Hematopoietic multipotent progenitor cell treated with erythropoietin and hydrocortisone succinate and interleukin-3 and kit ligand, for 4 days (in vitro differentiated cells): ENCODE measurements at regions not wholly inside any gene's neighbourhood (a gene's known extent, or its start where the extent isn't known, plus 50 kb on each side); places are given as distances from the start of the nearest gene placed in this dataset.
A peak's percentile ranks its signal among the peaks of the same experiment; 100 is the strongest.
"Not testable (repeated sequence)": the region's sequence is repeated elsewhere in the genome, so short reads cannot be mapped to it uniquely, and the experiment has no call there.

Source experiments
- DNase-seq: peaks from one replicate; pipeline ENCODE4 v3.0.0-alpha.2; 2015

DNA sequence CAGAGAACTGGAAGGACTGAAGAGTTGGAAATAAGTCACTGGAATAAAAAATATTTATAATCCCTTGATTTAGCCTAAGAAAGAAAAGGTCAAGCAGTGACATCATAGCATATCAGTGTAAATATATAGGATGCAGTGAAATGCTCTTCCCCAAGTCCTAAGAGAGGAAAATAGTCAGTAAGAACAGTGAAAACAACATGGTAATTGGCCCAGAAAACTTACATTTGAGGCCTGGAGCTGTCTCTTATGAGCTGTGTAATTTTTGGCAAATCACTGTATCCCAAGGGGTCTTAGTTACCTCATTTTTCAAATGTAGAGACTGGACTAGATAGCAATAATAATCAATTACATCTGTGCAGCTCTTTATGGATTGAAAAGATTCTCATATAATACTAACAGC lies 255.7 kb upstream of the AR start:
- DNase-seq, result no peak

DNA sequence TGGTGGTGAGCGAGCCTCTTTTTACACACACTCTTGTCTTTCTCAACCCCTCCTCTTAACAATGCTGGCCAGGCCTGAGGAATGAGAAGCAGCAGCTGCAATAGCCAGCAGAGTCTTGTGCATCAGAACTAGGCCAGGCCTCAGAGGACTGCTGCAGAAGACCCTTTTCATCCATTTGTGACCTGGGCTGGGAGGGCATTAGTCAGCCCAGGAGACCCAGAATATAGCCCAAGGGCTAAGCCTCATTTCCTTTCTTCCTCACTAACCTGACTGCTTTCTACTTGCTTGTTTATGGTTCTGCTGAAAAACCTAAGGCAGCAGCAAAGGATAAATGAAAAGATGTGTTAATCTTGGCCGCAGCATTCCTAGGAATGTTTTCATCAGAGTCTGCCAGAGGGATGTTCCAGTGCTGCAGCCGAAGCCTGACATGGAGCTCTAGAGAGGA lies 254.7 kb upstream of the AR start:
- no peak for DNase-seq

DNA sequence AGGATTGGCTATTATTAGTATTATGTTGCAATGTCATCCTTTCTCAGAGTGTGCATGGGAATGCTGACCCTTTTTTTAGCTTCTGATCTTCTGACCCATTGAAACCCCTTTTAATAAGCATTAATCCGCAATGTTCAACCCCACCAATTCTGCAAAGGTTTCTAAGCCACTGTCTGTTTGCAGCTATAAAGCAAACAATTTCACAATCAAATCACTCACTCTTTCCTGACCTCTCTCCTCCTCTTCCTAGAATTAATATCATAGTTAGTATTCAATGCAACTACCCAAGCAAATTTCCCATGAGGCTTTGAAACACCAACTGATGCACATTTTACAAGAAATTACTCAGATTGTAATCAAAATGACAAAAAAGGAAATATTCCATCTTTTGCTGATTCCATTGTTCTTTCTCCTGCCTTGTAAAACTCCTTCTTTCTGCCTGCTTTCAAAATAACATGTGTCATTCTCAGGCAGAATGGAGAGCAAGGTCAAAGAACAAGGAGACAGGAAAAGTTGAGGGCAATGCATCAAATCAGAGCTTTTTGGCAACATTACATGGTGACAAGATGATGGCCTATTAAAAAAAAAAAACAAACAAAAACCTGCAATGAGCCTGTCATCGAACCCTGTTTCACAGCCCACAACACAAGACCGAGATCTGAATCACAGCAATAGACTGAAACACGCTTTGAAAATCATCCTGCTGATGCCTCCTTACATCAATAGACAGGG lies 253.2 kb upstream of the AR start:
- no peak for DNase-seq

DNA sequence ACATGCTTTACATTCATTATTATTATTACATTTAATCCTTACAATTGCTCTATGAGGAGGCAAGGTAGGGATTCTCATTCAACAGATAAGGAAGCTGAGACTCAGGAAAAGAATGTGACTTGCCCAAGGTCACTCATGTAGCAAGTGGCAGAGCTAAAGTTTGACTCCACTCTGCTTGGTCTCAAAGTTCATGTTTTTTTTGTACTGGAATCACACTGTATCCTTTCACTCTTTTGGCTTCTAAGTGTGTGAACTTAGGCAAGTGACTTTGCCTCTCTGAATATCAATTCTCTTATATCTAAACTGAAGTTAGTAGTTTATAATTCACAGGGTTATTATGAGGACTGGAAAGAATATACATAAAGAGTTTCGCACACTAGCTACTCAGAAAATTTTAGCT lies 247.9 kb upstream of the AR start:
- no peak for DNase-seq

DNA sequence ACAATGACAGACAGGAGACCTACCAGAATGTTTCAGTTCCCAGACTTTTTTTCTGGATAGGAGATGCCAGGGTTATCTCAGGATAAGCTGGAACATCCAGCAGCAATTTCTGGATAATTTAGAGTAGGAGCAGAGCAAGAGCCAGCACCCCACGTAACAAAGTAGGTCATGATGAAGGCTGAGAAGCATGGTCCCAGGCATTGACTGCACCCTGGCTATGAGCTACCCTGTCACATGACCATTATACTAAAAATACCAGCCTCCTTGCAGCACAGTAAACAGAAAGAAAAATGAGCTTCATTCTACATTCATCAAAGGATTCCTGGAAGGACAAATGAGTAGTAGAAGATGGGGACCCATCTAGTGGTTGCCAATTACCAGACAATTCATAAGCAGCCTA lies 247.4 kb upstream of the AR start:
- no peak for DNase-seq

DNA sequence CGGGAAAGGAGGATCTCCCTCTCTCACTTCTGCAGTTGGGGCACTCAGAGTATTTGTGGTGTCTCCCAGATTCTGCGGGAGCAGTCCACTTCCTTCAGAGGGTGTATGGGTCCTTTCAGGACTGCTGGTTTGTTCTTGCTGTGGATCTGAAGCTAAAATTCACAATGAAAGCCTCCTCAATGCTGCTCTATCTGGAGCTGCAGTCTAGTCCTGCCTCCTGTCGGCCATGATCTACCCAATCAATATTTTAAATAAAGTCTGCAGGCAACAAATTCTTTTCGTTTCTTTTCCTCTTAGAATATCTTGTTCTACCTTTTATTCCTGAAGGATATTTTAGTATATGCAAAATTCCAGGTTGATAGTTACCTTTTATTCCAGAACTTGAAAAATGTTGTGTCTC lies 226.1 kb upstream of the AR start:
- no peak for DNase-seq

DNA sequence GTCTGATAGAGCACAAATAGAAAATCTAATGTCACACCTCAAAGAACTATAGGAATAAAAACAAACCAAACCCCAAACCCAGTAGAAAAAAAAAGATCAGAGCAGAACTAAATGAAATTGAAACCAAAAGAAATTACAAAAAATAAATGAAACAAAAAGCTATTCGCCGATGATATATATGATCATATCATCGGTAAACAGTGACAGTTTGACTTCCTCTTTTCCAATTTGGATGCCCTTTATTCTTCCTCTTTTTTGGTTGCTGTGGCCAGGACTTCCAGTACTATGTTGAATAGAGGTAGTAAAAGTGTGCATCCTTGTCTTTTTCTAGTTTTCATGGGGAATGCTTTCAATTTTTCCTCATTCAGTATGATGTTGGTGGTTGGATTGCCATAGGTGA lies 215.3 kb upstream of the AR start:
- DNase-seq, result peak; percentile 51

DNA sequence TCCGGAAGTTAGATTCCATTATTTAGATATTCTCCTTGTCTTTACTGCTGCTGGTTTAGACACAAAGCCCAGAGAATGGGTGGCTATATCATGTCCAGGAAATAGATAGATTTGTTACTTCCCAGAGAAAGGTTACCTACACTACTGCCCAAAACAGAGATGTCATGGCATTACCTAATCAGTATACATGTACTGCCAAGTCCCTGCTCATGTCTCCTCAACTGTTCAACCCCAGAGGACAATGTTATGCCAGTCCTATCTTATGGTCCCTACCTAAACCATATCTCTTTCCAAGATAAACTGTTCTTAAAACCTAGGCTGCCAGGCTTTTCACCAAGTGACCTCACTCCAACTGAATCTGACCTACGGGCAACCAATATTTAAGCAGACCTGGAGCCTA lies 209.5 kb upstream of the AR start:
- DNase-seq, result no peak

DNA sequence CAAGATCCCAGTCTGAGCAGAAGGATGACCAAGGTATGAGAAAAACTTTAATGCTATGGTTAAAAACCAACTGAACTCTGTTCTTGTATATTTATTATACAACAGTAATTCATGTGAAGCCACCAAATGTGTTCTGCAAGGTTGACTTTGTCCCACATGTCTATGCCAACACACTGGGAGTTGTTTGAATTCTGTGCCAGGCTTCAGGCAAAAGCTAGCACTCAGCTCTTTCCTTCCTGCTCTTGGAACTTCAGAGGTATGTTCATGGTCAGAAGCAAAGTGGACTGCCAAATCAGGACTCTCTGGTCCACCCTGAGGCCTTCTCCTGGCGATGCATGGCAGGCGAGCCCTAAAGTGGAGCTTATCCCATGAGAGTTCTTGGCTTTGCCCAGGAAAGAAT lies 205.6 kb upstream of the AR start:
- no peak for DNase-seq

DNA sequence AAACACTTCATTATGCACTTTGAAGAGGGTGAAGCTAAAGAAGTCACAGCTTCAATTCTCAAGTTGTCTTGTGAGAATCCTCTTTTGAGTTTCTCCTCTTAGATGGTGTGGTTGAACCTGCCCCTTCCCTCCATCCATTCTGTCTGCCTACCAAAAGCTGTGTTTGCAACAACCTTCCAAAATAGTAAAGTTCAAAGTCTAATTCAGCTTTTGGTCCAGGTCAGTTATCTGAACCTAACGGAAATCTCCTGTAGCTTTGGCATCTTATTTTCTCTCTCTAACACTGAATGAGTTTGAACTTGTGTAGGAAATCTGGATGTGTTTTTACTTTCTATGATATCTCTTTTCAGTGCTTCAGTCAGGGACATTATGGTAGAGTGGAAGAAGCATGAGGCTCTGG lies 201.7 kb upstream of the AR start:
- no peak for DNase-seq

DNA sequence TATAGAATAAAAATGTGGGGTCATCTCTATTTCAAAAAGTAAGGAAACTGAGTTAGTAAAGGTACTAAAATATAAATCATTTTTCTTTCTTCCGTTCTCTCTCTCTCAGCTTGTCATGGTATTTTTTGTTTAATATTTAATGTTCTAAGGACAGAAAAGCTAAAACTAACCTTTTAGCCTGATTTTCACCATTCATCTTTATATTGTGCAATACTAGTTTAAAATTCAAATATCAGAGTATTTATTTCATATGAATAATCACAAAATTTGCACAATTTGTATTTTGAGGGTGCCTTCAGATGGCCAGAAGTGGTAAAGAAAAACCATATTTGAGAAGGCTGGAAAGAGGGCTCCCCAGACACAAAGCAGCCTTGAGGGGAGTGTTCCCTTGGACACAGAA lies 197.6 kb upstream of the AR start:
- DNase-seq, result no peak

DNA sequence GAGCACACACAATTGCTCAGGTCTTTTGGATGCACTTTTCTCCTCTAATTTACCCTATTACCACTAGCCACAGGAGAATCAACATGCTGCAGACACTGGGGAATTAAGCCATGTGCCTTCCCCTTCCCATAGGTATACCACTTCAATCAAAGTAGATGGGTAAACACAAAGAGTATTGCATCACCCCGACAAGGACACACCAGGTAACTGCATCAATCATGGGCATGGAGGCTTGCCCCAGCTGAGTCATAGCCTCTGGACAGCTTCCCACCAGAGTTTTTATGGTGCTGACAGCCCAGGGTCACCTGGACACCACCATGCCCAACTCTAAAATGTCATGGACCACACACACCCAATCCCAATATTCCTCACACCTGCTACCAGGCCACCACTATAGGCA lies 197.2 kb upstream of the AR start:
- no peak for DNase-seq

DNA sequence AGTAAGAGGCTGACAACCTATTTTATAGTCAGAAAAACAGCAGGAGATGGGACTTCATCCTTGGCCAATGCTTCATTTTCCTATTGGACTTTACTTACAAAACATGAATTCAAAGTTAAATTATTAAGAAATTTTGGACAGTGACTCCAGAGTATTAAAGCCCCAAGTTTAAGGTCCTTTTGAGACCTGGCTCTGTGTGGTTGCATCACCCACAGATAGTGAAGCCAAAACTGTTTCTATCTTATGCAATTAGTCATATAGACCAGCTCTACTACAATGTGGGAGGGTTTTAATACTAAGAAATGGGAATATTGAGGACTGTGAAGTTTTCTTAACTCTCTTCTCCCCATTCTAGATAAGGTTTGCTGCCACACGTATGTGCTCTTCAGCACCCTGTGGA lies 196.7 kb upstream of the AR start:
- DNase-seq, result no peak

DNA sequence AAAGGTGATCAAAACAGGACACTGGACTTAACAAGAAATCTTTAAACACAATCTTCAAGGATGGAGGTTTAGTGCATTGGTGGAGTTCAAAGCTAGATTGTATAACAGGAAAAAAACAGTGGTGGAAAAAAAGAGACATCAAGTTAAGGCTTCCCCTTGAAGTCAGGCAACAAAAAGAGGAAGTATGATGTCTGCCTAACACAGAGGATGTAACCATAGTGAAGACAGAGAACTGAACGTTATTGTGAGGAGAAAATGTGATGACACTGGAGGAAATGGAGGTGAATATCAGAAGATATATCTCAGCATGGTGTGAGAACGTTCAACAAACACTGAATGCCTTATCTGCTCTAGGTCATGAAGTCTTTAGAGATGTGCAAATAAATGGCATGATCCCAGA lies 192.4 kb upstream of the AR start:
- DNase-seq, result peak; percentile 36

DNA sequence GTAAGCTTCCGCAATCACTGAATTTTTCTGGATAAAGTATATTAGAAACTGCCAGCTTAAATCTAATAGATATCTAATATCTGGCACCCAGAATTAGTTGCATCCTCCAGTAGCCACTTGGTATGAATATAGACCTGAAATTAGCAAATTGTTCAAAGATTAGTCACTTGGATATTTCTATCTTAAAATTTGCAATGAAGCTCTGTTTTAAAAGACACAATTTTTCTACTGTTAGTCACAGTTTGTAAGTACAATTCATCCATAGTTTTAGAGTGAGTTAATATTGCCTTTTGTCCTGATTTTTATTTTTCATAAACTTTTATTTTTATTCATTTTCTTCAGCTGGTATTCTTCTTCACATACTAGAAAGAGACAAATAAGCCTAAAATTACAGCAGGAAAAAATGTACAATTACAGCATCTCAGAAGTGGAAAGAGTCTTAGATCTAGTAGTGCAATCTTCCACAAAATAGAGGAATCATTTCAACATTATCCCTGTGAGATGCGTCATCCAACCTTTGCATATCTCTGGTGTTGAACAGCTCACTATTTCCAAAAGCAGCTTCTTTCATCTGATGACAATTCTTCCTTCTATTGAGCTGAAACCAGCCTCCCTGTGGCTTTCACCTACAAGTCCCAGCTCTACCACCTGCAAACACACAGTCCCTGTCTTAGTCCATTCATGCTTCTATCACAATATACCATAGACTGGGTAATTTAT lies 190.0 kb upstream of the AR start:
- no peak for DNase-seq

DNA sequence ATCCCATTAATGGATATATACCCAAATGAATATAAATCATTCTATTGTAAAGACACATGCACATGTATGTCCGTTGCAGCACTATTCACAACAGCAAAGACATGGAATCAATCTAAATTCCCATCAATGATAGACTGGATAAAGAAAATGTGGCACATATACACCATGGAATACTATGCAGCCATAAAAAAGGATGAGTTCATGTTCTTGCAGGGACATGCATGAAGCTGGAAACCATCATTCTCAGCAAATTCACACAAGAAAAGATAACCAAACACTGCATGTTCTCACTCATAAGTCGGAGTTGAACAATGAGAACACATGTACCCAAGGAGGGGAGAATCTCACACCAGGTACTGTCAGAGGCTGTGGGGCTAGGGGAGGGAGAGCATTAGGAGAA lies 182.6 kb upstream of the AR start:
- DNase-seq, result not testable (repeated sequence)

DNA sequence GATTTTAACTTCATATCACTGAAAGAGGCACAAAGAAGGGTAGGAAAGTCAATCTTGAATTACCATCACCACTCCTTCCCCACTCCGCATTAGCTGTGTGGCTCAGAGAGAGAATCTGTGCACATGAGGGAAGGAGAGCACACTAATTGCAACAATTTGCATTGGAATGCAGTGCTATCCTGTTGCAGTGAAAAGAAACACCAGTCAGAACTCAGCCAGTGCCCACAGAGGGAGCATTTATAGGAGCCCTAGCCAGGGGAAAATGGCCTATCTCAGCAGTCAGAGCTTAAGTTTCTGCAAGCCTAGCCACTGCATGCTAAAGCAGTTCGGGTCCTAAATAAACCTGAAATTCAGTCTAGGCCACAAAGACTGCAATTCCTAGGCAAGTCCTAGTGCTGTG lies 159.4 kb upstream of the AR start:
- DNase-seq, result no peak

DNA sequence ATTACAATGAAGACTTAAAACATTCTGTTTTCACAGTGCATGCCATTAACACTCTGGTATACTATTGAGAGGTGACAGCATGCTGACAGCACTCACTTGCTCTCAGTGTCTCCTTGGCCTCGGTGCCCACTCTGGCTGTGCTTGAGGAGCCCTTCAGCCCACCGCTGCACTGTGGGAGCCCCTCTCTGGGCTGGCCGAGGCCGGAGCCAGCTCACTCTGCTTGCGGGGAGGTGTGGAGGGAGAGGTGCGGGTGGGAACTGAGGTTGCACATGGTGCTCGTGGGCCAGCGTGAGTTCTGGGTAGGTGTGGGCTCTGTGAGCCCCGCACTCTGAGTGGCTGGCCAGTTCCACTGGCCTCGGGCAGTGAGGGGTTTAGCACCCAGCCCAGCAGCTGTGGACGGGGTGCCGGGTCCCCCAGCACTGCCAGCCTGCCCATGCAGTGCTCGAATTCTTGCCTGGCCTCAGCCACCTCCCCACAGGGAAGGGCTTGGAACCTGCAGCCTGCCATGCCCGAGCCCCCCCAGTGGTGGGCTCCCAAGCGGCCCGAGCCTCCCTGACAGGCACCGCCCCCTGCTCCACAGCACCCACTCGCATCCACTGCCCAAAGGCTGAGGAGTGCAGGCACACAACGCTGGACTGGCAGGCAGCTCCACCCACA lies 135.3 kb upstream of the AR start:
- DNase-seq, result no peak

DNA sequence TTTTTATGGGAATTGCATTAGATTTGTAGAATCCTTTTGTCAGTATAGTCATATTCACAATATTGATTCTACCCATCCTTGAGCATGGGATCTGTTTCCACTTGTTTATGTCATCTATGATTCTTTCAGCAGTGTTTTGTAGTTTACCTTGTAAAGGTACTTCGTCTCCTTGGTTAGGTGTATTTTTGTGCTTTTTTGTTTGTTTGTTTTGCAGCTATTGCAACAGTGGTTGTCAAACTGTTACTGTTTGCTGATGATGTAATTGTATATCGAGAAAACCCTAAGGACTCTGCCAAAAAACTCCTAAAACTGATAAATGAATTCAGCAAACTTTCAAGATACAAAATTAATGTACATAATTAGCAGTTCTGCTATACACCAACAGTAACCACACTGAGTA lies 127.9 kb upstream of the AR start:
- DNase-seq, result no peak

DNA sequence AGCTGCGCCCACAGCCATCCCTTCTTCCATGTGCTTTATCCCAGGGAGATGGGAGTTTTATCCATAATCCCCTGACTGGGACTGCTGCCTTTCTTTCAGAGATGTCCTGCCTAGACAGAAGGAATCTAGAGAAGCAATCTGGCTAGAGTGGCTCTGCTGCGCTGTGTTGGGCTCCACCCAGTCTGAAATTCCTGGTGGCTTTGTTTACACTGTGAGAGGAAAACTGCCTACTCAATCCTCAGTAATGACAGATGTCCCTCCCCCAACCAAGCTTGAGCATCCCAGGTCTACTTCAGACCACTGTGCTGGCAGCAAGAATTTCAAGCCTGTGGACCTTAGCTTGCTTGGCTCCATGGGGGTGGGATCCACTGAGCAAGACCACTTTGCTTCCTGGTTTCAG lies 116.9 kb upstream of the AR start:
- DNase-seq, result no peak

DNA sequence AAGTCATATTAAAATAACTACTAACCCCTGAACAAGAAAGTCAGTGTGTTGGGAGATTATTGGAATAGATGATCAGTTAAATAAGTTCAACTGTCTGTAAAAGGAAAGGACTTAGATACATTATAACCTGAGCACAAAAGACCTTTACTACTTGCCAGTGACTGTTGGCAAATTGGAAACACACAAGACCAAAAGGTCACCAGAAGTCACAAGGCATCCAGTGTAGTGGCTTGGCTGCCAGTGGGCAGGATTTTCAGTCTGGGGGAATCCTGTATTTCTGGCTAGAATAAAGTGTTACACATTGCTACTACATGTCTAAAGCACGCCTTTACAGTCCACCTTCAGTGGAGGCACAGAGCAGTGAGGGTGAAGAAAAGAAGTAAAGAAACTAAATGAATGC lies 108.3 kb upstream of the AR start:
- no peak for DNase-seq

DNA sequence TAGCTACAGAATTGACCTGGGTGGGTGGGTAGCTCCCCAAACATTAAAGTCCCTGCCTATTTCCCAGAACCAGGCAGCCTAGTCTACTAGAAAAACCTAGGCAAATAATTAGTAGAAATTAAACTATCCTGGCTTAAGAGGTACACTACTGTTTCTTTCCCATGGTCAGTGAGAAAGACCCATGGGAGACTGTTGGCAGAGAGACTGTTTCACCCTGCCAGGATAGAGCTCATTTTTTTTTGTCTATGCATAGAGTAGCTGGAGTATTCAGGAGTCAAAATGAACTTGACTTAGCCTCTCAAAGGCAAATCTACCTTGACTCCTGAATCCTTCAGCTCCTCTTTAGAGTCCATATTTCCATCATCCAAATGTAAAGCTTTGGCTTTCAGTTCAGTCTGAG lies 107.0 kb upstream of the AR start:
- DNase-seq, result no peak

DNA sequence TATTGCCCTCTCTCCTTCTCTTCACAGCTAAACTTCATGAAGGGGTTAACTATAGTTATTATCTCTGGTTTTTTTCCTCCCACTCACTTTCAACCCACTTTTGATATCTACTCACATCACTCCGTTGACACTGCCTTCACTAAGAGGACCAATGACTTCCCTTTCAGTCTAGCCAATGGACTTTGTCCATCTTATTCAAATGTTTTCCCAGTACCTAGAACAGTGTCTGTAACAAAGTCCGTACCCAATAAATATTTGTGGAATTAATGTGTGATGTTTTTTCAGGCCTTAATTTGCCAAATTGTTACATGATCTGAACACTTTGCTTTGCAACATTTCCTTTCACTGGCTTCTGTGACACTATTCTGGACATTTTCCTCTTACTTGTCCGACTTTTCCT lies 106.0 kb upstream of the AR start:
- no peak for DNase-seq

DNA sequence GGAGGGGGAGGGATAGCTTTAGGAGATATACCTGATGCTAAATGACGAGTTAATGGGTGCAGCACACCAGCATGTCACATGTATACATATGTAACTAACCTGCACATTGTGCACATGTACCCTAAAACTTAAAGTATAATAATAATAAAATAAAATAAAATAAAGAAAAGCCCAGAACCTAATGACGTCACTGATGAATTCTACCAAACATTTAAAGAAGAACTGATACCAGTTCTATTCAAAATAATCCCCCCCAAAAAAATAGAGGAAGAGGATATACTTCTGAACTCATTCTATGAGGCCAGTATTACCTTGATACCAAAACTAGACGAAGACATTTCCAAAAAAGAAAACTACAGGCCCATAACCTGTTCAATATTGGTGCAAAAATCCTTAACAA lies 68.6 kb upstream of the AR start:
- not testable (repeated sequence) for DNase-seq
